Left colon (tissue), 2 donors: ENCODE measurements at regions not wholly inside any gene's neighbourhood (a gene's known extent, or its start where the extent isn't known, plus 50 kb on each side); places are given as distances from the start of the nearest gene placed in this dataset.

Experiments
- ATAC-seq: fragments of 200-7000 bp; cut with Tn5 transposase; one replicate; pipeline ENCODE4 v1.9.1; 2020; ENCODE audit warnings: mild to moderate bottlenecking, moderate library complexity
- DNase-seq, 2 donors: peaks; one replicate each; pipeline ENCODE4 v3.0.0-alpha.2; 2020
- intact Hi-C, 2 donors: fragments of 100-400 bp; cut with DNase I in 1 of 2; cut with micrococcal nuclease in 1 of 2; formaldehyde crosslinking; loops; one replicate each; pipeline versions ENCODE4 v1.11.2 to v1.14.0; 2022; cut with DNase I, micrococcal nuclease
- microRNA-seq, 2 donors: library from miRNA; unstranded; fragments of <30 nt; microRNA quantifications; one replicate each; pipeline versions ENCODE4 v1.1.0 to v1.2.0, GENCODE V29; 2020
- donor health status: DM: no; HTN: no; CAD: no.
- donor health status: DM: yes; HTN: yes; CAD: no.

GRCh38 chr4:147425019-147425418 lies 55.9 kb upstream of the EDNRA start:
- intact Hi-C loops, result no loop called here
- no peak for ATAC-seq
- no peak for DNase-seq

GRCh38 chr4:147428583-147428982 lies 52.3 kb upstream of the EDNRA start:
- DNase-seq (no peak), ATAC-seq (no peak)
- intact Hi-C loops, result no loop called here

GRCh38 chr4:147430111-147430510 lies 50.8 kb upstream of the EDNRA start:
- DNase-seq (no peak), ATAC-seq (no peak)
- intact Hi-C loops, result no loop called here

Small RNA genes lying in the stretch of these regions (microRNA-seq; reads per million reads assigned to microRNA genes)
- gene MIR548G, result 0 reads per million in 2 donors
